Endothelial cell of umbilical vein (primary cell): ENCODE measurements at regions not wholly inside any gene's neighbourhood (a gene's known extent, or its start where the extent isn't known, plus 50 kb on each side); places are given as distances from the start of the nearest gene placed in this dataset.

ENCODE experiments used
- EZH2 ChIP-seq: IDR thresholded peaks from 2 replicates; pipeline ENCODE4 v1.6.1; 2012; ENCODE audit warnings: borderline replicate concordance, low read depth, mild to moderate bottlenecking, moderate library complexity, low read length, inconsistent platforms; ENCODE audit not compliant: severe bottlenecking
- GATA2 ChIP-seq: IDR thresholded peaks from 2 replicates; pipeline ENCODE4 v1.7.0; 2011; ENCODE audit warnings: low read depth, mild to moderate bottlenecking, moderate library complexity, mixed read lengths, low read length; ENCODE audit not compliant: insufficient read length, insufficient read depth
- JUN ChIP-seq: IDR thresholded peaks from 2 replicates; pipeline ENCODE4 v1.6.1; 2011; ENCODE audit warnings: borderline replicate concordance, low read depth; ENCODE audit not compliant: insufficient read length, insufficient read depth
- MYC ChIP-seq: IDR thresholded peaks from one replicate; pipeline ENCODE4 v1.6.1; 2011; ENCODE audit warnings: mild to moderate bottlenecking, low read depth, low read length
- POLR2A ChIP-seq: IDR thresholded peaks from 2 replicates; pipeline ENCODE4 v1.6.1; 2012; ENCODE audit warnings: low read depth, mild to moderate bottlenecking, control low read depth, low read length
- POLR2AphosphoS5 ChIP-seq: IDR thresholded peaks from 2 replicates; pipeline ENCODE4 v1.6.1; 2012; ENCODE audit warnings: low read depth, mild to moderate bottlenecking, control low read depth, low read length, moderate library complexity; ENCODE audit not compliant: insufficient read depth
- TF ChIP-seq, protein P1 (sequence below), 2 donors: IDR thresholded peaks; 1 replicate in 1 of 2; 2 replicates in 1 of 2; pipeline ENCODE4 v1.5.1; 2011; ENCODE audit warnings: low read length in 2 of 2, mild to moderate bottlenecking in 2 of 2, moderate library complexity in 2 of 2, control low read depth in 1 of 2, inconsistent platforms in 1 of 2, low read depth in 1 of 2; ENCODE audit not compliant: insufficient read depth in 1 of 2; ENCODE audit errors: extremely low read depth in 1 of 2
- TF ChIP-seq, protein P2 (sequence below): IDR thresholded peaks from 2 replicates; pipeline ENCODE4 v1.6.1; 2011; ENCODE audit not compliant: insufficient read depth, insufficient read length

DNA sequence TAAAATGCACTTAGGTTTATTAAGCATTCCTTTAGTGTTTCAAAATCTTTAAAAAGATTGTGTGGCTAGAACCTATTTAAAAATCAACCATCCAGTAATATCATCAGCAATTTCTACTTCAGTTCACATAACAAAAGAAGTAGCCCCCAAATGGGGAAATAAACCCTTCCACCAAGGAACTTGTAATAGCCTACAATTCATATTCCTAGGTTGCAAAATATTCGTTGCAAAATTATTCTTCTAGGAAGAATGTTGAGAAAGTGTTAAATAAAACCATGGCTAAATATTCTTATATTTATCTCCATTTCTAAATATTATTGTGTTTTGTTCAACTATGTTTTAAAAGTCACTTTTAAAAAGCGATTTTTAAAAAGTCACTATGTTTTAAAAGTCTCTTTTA, 177.9 kb upstream of the PRLR start:
- TF ChIP-seq EZH2 (no peak), POLR2AphosphoS5 (no peak), POLR2A (no peak), MYC (no peak), GATA2 (no peak), JUN (no peak)
- TF ChIP-seq, protein P1, sequence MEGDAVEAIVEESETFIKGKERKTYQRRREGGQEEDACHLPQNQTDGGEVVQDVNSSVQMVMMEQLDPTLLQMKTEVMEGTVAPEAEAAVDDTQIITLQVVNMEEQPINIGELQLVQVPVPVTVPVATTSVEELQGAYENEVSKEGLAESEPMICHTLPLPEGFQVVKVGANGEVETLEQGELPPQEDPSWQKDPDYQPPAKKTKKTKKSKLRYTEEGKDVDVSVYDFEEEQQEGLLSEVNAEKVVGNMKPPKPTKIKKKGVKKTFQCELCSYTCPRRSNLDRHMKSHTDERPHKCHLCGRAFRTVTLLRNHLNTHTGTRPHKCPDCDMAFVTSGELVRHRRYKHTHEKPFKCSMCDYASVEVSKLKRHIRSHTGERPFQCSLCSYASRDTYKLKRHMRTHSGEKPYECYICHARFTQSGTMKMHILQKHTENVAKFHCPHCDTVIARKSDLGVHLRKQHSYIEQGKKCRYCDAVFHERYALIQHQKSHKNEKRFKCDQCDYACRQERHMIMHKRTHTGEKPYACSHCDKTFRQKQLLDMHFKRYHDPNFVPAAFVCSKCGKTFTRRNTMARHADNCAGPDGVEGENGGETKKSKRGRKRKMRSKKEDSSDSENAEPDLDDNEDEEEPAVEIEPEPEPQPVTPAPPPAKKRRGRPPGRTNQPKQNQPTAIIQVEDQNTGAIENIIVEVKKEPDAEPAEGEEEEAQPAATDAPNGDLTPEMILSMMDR (IDR thresholded peaks at IDR 0.05; ENCODE audit: extremely low read depth in 1 of 2, insufficient read depth in 1 of 2, low read depth in 1 of 2, low read length in 2 of 2) = no peak
- TF ChIP-seq, protein P2, sequence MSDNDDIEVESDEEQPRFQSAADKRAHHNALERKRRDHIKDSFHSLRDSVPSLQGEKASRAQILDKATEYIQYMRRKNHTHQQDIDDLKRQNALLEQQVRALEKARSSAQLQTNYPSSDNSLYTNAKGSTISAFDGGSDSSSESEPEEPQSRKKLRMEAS = no peak
